Activated naive CD8-positive, alpha-beta T cell (primary cell): ENCODE measurements at regions not wholly inside any gene's neighbourhood (a gene's known extent, or its start where the extent isn't known, plus 50 kb on each side); places are given as distances from the start of the nearest gene placed in this dataset.

Experiments
- H3K27ac Mint-ChIP-seq: one replicate; pipeline ENCODE4 v1.8.0; 2021; ENCODE audit warnings: mixed read lengths
- H3K27me3 Mint-ChIP-seq: one replicate; pipeline ENCODE4 v1.8.0; 2021; ENCODE audit warnings: mixed read lengths
- H3K36me3 Mint-ChIP-seq: one replicate; pipeline ENCODE4 v1.8.0; 2021; ENCODE audit warnings: mixed read lengths
- H3K4me1 Mint-ChIP-seq: one replicate; pipeline ENCODE4 v1.8.0; 2021; ENCODE audit warnings: low read depth, mixed read lengths
- H3K4me3 Mint-ChIP-seq: one replicate; pipeline ENCODE4 v1.8.0; 2021; ENCODE audit warnings: mild to moderate bottlenecking, mixed read lengths
- H3K9me3 Mint-ChIP-seq: one replicate; pipeline ENCODE4 v1.8.0; 2021; ENCODE audit warnings: low read depth, mixed read lengths

DNA sequence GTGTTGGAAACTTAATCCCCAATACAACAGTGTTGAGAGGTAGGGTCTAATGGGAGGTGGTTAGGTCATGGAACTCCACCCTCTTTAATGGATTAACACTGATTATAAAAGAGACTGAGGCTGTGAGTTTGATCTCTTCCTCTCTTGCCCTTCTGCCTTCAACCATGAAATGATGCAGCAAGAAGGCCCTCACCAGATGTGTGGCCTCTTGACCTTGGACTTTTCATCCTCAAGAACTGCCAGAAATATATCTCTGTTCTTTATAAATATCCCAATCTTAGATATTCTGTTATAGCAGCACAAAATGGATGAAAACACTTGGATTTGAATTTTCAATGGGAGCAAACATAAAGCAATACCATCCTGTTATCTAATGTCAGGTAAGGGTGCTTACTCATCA lies 67.6 kb downstream of the NMUR2 start:
- Mint-ChIP-seq H3K9me3 (no peaks in the 10 kb centered on the region), H3K27ac (no peak overlapping the region)

DNA sequence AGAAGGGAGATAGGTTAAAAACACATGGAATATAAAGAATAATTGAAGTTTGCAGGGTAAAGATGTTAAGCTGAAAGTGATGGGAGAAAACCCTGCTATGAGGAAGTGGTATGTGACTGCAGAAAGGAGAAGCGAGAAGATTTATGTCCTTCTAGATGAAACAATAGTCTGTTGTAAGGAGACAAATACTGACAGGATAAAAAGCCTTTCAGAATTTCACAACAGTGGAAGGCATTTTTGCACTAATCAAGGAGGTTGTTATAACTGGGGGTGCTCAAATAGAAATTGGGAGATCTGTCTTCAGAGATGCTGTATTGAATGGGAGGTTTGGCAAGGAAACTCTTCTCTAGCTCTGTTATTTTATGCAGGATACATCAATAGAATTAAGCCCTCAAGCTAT lies 69.6 kb downstream of the NMUR2 start:
- no peaks in the 10 kb centered on the region for H3K36me3 Mint-ChIP-seq
- no peaks in the 10 kb centered on the region for H3K9me3 Mint-ChIP-seq
- H3K4me1 Mint-ChIP-seq, result no peaks in the 10 kb centered on the region
- no peaks in the 10 kb centered on the region for H3K27me3 Mint-ChIP-seq
- no peak overlapping the region for H3K27ac Mint-ChIP-seq
- H3K4me3 Mint-ChIP-seq, result no peak overlapping the region

More for the DNA sequence above, 67.6 kb downstream of the NMUR2 start:
- H3K4me3 Mint-ChIP-seq, result no peak overlapping the region
- no peaks in the 10 kb centered on the region for H3K4me1 Mint-ChIP-seq
- H3K36me3 Mint-ChIP-seq, result no peaks in the 10 kb centered on the region
- H3K27me3 Mint-ChIP-seq, result no peaks in the 10 kb centered on the region

- no peaks in the 10 kb centered on the region for H3K36me3 Mint-ChIP-seq
- no peaks in the 10 kb centered on the region for H3K4me1 Mint-ChIP-seq
- H3K9me3 Mint-ChIP-seq, result no peaks in the 10 kb centered on the region
- H3K27ac Mint-ChIP-seq, result no peak overlapping the region
- no peaks in the 10 kb centered on the region for H3K27me3 Mint-ChIP-seq
- no peak overlapping the region for H3K4me3 Mint-ChIP-seq
Measured at GRCh38 chr5:152332716-152333460, 72.2 kb downstream of the NMUR2 start.

DNA sequence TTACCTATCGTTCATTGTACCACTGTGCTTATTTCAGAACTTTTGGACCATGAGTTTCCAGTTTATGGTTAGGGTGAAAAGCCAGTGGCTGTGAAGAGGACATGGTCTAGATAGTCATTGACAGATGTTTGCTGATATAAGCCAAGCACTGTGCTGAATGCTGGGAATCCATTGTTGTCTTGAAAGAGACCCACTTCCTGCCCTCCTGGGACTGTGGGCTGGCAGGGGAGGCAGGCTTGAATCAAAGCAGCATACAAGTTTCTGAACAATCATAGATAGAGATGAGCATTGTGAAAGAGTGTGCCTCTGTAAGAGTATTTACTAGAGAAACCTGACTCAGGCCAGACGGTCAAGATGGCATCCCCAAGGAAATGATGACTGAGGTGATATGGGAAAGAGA lies 73.4 kb downstream of the NMUR2 start:
- peaks cover under 1% of the 10 kb centered on the region for H3K27me3 Mint-ChIP-seq
- H3K36me3 Mint-ChIP-seq, result no peaks in the 10 kb centered on the region
- H3K27ac Mint-ChIP-seq, result no peak overlapping the region
- H3K9me3 Mint-ChIP-seq, result no peaks in the 10 kb centered on the region
- H3K4me3 Mint-ChIP-seq, result no peak overlapping the region
- H3K4me1 Mint-ChIP-seq, result no peaks in the 10 kb centered on the region

DNA sequence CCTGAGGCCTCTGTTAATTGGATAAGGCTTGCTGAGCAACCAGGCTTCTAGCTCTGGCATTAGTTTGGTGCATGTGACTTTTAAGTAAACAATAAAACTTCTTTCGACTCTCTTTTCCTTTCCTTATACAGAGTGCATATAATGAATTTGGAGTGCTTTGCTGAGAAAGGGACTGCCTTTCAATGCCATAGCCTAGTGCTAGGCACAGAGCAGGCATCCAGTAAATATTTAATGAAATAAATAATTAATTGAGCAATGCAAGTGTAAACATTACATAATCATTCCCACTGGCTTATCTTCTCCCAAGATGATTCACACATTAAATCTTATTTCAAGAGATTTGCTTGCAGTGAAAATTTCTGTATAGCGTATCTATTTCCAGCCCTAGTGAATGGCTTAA lies 74.1 kb downstream of the NMUR2 start:
- no peaks in the 10 kb centered on the region for H3K4me1 Mint-ChIP-seq
- no peaks in the 10 kb centered on the region for H3K36me3 Mint-ChIP-seq
- peaks cover 1% of the 10 kb centered on the region for H3K27me3 Mint-ChIP-seq
- no peaks in the 10 kb centered on the region for H3K9me3 Mint-ChIP-seq
- H3K27ac Mint-ChIP-seq, result no peak overlapping the region
- H3K4me3 Mint-ChIP-seq, result no peak overlapping the region

DNA sequence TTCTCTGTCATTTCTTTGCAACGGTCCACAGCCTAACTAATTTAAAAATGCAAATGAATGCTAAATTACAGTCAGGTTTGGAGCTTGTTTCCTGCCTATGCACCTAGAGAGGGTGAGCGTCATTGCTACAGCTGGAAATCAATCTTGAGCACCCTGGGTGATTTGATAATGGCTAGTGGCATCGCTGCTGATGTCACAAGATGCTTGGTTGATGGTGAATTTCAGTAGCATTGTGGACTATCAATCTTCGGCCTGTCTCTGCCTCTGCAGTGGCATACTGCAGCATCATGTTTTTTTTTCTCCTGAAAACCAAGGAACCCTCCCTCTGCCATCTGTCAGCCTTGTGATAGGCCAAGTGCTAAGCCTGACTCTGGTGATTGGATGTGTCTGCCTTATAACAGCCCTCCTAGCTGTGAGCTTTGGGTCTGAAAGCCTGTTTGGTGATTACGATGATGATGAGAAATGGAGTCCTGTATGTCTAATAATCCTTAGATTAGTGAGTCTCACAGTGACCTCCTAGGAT lies 75.3 kb downstream of the NMUR2 start:
- H3K36me3 Mint-ChIP-seq, result no peaks in the 10 kb centered on the region
- peaks cover 3% of the 10 kb centered on the region for H3K9me3 Mint-ChIP-seq
- no peaks in the 10 kb centered on the region for H3K4me1 Mint-ChIP-seq
- H3K27me3 Mint-ChIP-seq, result peaks cover 1% of the 10 kb centered on the region
- H3K27ac Mint-ChIP-seq, result no peak overlapping the region
- H3K4me3 Mint-ChIP-seq, result no peak overlapping the region

DNA sequence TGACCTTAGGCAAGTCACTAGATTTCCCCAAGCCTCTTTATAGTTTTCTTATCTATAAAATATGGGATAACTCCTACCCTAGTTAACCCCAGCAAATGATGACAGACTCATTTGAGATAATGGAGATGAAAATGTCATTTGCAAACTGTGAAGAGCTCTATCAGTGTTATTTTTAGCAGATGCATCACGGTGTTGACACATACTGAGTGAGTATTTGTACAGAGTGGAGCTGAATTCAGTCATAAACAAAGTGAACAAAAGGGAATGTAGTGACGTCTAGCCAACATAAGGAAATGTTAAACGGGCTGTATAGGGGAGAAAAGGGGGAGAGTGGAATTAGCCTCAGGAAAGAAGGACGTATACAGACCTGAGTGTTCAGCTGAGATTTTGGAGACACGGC lies 75.9 kb downstream of the NMUR2 start:
- Mint-ChIP-seq H3K9me3 (peaks cover 3% of the 10 kb centered on the region), H3K36me3 (no peaks in the 10 kb centered on the region), H3K4me3 (no peak overlapping the region), H3K27me3 (peaks cover 1% of the 10 kb centered on the region), H3K4me1 (no peaks in the 10 kb centered on the region), H3K27ac (no peak overlapping the region)

DNA sequence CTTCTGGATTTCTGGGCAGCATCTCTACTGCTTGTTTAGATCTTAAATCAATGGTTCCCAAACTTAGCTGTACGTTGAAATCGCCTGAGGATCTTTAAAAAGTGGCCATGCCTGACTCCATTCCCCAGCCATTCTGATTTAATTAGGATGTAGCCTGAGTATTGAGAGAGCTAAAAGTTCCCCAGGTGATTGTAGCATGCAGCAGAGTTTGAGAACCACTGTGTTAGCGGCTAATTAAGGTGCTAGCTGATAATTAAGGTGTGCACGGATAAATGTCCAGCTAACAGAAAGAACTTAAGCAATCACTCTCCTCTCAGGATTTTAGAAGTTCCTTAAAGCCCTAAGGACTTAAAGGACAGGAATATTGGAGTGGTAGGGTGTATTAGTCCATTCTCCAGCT lies 89.1 kb downstream of the NMUR2 start:
- H3K27me3 Mint-ChIP-seq, result peaks cover 2% of the 10 kb centered on the region
- no peaks in the 10 kb centered on the region for H3K9me3 Mint-ChIP-seq
- H3K36me3 Mint-ChIP-seq, result no peaks in the 10 kb centered on the region
- H3K4me3 Mint-ChIP-seq, result no peak overlapping the region
- H3K27ac Mint-ChIP-seq, result no peak overlapping the region
- no peaks in the 10 kb centered on the region for H3K4me1 Mint-ChIP-seq

DNA sequence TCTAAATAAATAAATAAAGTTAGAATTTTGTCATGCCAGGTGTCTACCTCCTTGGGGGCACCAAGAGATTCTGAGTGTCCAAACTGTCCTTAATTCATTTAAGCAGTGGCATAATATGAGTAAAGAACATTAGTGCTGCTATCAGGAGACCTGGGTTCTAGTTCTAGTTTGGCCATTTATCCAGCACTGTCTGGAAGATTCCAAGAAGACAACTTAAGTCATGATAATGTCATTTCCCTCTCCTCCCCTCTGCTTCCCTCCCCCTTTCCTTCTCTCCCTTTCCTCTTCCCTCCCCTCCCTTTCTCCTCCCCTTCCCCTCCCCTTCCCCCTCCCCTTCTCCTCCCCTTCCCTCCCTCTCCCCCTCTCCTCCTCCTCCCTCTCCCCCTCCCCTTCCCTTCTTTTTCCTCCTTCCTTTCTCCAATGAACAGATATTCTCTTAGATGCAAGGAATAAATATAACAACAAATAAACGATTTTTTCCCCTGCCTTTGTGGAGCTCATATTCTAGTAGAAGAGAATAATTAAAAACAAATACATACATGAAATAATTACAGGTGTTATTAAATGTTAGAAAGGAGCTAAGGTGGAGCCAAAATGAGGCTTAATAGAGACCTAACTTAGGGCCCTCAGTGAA lies 90.8 kb downstream of the NMUR2 start:
- H3K36me3 Mint-ChIP-seq, result no peaks in the 10 kb centered on the region
- no peak overlapping the region for H3K27ac Mint-ChIP-seq
- H3K4me3 Mint-ChIP-seq, result no peak overlapping the region
- no peaks in the 10 kb centered on the region for H3K9me3 Mint-ChIP-seq
- peaks cover 2% of the 10 kb centered on the region for H3K27me3 Mint-ChIP-seq
- no peaks in the 10 kb centered on the region for H3K4me1 Mint-ChIP-seq

DNA sequence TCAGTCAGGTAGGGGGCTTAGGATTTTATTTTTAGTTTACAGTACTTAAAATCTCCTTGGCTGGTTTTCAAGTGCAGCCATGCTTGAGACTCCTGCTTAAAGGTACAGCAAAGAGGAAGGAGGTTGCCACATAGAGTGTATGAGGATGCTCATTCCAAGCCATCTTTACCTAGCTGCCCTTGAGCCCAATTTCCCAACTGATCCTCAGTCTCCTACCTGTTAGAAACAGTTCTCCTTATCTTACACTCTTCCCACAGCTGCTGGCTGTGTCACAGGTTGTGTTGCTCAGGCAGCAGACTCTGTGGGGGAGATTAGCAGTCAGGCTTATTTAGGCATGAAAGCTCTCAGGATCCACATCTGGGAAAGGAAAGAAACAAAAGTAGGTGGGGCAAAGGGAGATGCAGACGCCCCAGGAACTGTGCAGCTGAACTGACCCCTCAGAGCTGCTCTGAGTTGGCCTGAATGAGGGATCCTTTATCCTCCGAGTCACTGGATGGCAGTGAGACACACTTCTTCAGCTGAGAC lies 95.1 kb downstream of the NMUR2 start:
- Mint-ChIP-seq H3K27ac (no peak overlapping the region), H3K27me3 (no peaks in the 10 kb centered on the region), H3K4me1 (no peaks in the 10 kb centered on the region), H3K4me3 (no peak overlapping the region), H3K36me3 (no peaks in the 10 kb centered on the region), H3K9me3 (no peaks in the 10 kb centered on the region)

GRCh38 chr5:152306386-152306785 lies 98.7 kb downstream of the NMUR2 start:
- Mint-ChIP-seq H3K4me1 (no peaks in the 10 kb centered on the region), H3K4me3 (no peak overlapping the region), H3K9me3 (no peaks in the 10 kb centered on the region), H3K27me3 (no peaks in the 10 kb centered on the region), H3K27ac (no peak overlapping the region), H3K36me3 (no peaks in the 10 kb centered on the region)

DNA sequence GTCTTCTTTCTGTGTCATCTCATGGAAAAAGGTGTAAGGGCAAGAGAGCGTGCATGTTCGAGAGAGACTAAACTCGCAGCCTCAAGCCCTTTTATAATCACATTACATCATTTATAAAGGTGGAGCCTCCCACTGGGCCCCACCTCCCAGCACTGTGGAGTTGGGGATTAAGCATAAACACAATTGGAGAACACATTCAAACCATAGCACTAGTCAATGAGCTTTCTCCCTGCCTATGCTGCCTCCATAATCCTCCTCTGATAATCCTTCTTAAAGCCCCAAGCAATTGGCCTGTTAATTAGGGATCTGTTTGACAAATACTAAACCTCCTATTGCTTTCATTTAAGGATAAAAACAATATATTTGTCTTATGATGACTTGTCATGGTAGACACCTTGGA lies 99.6 kb downstream of the NMUR2 start:
- Mint-ChIP-seq H3K27me3 (no peaks in the 10 kb centered on the region), H3K27ac (no peak overlapping the region), H3K9me3 (no peaks in the 10 kb centered on the region), H3K4me3 (no peak overlapping the region), H3K4me1 (no peaks in the 10 kb centered on the region), H3K36me3 (no peaks in the 10 kb centered on the region)

DNA sequence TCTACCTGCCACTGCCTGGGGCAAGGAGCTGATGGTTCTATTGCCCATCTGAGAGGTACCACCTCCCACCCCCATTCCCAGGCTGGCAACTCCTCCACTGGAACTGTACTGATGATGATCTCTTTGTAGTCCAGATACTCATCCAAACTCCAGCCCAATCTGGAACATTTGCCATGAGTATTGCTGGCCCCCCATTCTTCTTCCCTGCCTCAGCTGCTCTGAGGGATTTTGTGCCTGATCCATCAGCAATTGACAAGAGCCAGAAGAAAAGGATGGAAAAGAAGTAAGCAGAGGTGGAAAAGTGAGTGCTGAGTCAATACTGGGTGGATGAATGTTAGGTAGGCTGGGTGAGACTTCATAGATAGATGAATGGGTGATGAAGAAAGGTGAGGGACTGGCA lies 101.2 kb downstream of the NMUR2 start:
- H3K4me3 Mint-ChIP-seq, result no peak overlapping the region
- no peaks in the 10 kb centered on the region for H3K4me1 Mint-ChIP-seq
- H3K27ac Mint-ChIP-seq, result no peak overlapping the region
- no peaks in the 10 kb centered on the region for H3K9me3 Mint-ChIP-seq
- H3K27me3 Mint-ChIP-seq, result no peaks in the 10 kb centered on the region
- no peaks in the 10 kb centered on the region for H3K36me3 Mint-ChIP-seq

DNA sequence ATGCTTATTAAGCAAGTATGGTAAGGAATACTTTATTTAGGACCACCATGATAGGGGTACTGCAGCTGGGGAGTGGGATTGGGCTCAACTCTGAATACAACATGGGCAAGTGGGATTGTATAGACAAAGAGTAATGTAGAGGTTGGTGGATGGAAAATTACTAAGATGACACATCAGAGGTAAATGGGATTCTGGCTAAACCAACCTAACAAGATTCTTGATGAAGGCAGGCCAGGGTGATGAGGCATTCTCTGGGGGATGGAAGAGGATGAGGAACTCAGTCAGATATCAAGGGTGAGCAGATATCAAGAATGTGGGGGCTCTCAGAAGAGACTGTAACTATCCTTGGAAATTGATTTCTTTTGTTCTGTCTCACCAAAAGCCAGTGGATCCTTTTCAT lies 107.2 kb downstream of the NMUR2 start:
- H3K4me3 Mint-ChIP-seq, result no peak overlapping the region
- H3K36me3 Mint-ChIP-seq, result no peaks in the 10 kb centered on the region
- H3K4me1 Mint-ChIP-seq, result no peaks in the 10 kb centered on the region
- H3K27ac Mint-ChIP-seq, result no peak overlapping the region
- H3K9me3 Mint-ChIP-seq, result no peaks in the 10 kb centered on the region
- H3K27me3 Mint-ChIP-seq, result no peaks in the 10 kb centered on the region

GRCh38 chr5:152293189-152293588 lies 111.9 kb downstream of the NMUR2 start:
- Mint-ChIP-seq H3K4me3 (no peak overlapping the region), H3K27ac (no peak overlapping the region), H3K36me3 (no peaks in the 10 kb centered on the region), H3K27me3 (no peaks in the 10 kb centered on the region), H3K4me1 (no peaks in the 10 kb centered on the region), H3K9me3 (no peaks in the 10 kb centered on the region)
